NCI-H446 (cell line): ENCODE measurements at regions not wholly inside any gene's neighbourhood (a gene's known extent, or its start where the extent isn't known, plus 50 kb on each side); places are given as distances from the start of the nearest gene placed in this dataset.
A peak's percentile ranks its signal among the peaks of the same experiment; 100 is the strongest.
"Not testable (repeated sequence)": the region's sequence is repeated elsewhere in the genome, so short reads cannot be mapped to it uniquely, and the experiment has no call there.

ENCODE experiments used
- DNase-seq, 2 experiments: peaks; one replicate each; lab custom pipeline; 2025; lab: John Stamatoyannopoulos, UW

GRCh38 chr12:19625551-19625950 is 186.3 kb downstream of the AEBP2 start:
- DNase-seq, result not testable (repeated sequence)

- DNase-seq, result no peak
These were observed 188.4 kb downstream of the AEBP2 start for GRCh38 chr12:19627719-19628118.

- DNase-seq, result no peak
These were observed 191.2 kb downstream of the AEBP2 start for GRCh38 chr12:19630536-19630935.

GRCh38 chr12:19633194-19633593 is 193.9 kb downstream of the AEBP2 start:
- no peak for DNase-seq

GRCh38 chr12:19633641-19634040 is 194.3 kb downstream of the AEBP2 start:
- DNase-seq, result no peak

GRCh38 chr12:19639781-19640415 is 200.6 kb downstream of the AEBP2 start:
- peak in 1 of 2 experiments; percentile 39 for DNase-seq

- DNase-seq, result no peak
These were observed 202.2 kb downstream of the AEBP2 start for GRCh38 chr12:19641235-19642080.

- DNase-seq, result no peak
These were observed 203.1 kb downstream of the AEBP2 start for GRCh38 chr12:19642345-19642744.

- peak in 1 of 2 experiments; percentile 53 for DNase-seq
These were observed 204.3 kb downstream of the AEBP2 start for GRCh38 chr12:19643635-19644034.

- no peak for DNase-seq
These were observed 205.3 kb downstream of the AEBP2 start for GRCh38 chr12:19644571-19644970.

- no peak for DNase-seq
These were observed 206.5 kb downstream of the AEBP2 start for GRCh38 chr12:19645823-19646222.

- DNase-seq, result no peak
These were observed 207.3 kb downstream of the AEBP2 start for GRCh38 chr12:19646599-19646998.

GRCh38 chr12:19647806-19648556 is 208.7 kb downstream of the AEBP2 start:
- DNase-seq, result no peak

- DNase-seq, result no peak
These were observed 209.3 kb downstream of the AEBP2 start for GRCh38 chr12:19648591-19648990.

GRCh38 chr12:19652386-19652785 is 213.1 kb downstream of the AEBP2 start:
- DNase-seq, result no peak

- DNase-seq, result no peak
These were observed 215.5 kb downstream of the AEBP2 start for GRCh38 chr12:19654650-19655376.

GRCh38 chr12:19657118-19657731 is 217.9 kb downstream of the AEBP2 start:
- DNase-seq, result no peak

- DNase-seq, result no peak
These were observed 218.4 kb downstream of the AEBP2 start for GRCh38 chr12:19657732-19658130.

- no peak for DNase-seq
These were observed 219.8 kb downstream of the AEBP2 start for GRCh38 chr12:19659086-19659485.

- DNase-seq, result no peak
These were observed 220.2 kb downstream of the AEBP2 start for GRCh38 chr12:19659501-19659900.

GRCh38 chr12:19665121-19665900 is 226.0 kb downstream of the AEBP2 start:
- peak in 1 of 2 experiments; percentile 16 for DNase-seq
